ENCODE measurements at regions not wholly inside any gene's neighbourhood (a gene's known extent, or its start where the extent isn't known, plus 50 kb on each side); places are given as distances from the start of the nearest gene placed in this dataset.

- BruUV-seq (replicated peaks), result no TSS peak
- Histone ChIP-seq H3K4me1 (ENCODE audit: insufficient read depth, low read length, poor library complexity, severe bottlenecking) (peaks cover 12% of the 10 kb centered on the region), H3K36me3 (ENCODE audit: insufficient read depth, low read length) (no peaks in the 10 kb centered on the region; the same call in 1 of the 2 replicates), H3K9me3 (ENCODE audit: low read length) (peaks cover 8% of the 10 kb centered on the region; the same call in 1 of the 2 replicates), H3K79me2 (ENCODE audit: insufficient read depth, low read depth, low read length) (no peaks in the 10 kb centered on the region), H3K4me2 (ENCODE audit: low read length) (no peak overlapping the region), H4K20me1 (ENCODE audit: insufficient read depth, low read length) (no peaks in the 10 kb centered on the region), H2AFZ (ENCODE audit: low read length) (no peak overlapping the region), H3K9me2 (ENCODE audit: insufficient read depth, low read length) (no peaks in the 10 kb centered on the region), H3K4me3 (ENCODE audit: low read depth, low read length, poor library complexity, severe bottlenecking) (no peak overlapping the region), H3K27ac (ENCODE audit: low read depth, low read length, poor library complexity, severe bottlenecking) (no peak overlapping the region)
- DNase-seq (ENCODE audit: low spot score), result no peak
- TF ChIP-seq EZH2phosphoT487 (IDR thresholded peaks at IDR 0.05; ENCODE audit: borderline replicate concordance, low read depth, low read length), result no peak
- TF ChIP-seq CTCF (conservative IDR thresholded peaks at IDR 0.05; ENCODE audit: low read length), result no peak
- ChIA-PET CTCF (ENCODE audit: unreplicated experiment) (no interaction called here), POLR2A (no interaction called here)
- intact Hi-C loops (cut with micrococcal nuclease; ENCODE audit: unreplicated experiment), result no loop called here
Measured at GRCh38 chr2:111634995-111635538, 248.9 kb downstream of the ANAPC1 start.

GRCh38 chr2:111636905-111637304 is 247.1 kb downstream of the ANAPC1 start:
- ChIA-PET POLR2A (interaction anchor here (1.8 kb wide), 1 partner anchor 10 kb away, joined by 5 read pairs; no protein-coding TSS in a partner anchor), CTCF (ENCODE audit: unreplicated experiment) (no interaction called here)
- no peak for DNase-seq (ENCODE audit: low spot score)
- Histone ChIP-seq H3K4me1 (ENCODE audit: insufficient read depth, low read length, poor library complexity, severe bottlenecking) (peaks cover 12% of the 10 kb centered on the region), H3K79me2 (ENCODE audit: insufficient read depth, low read depth, low read length) (no peaks in the 10 kb centered on the region), H3K9me2 (ENCODE audit: insufficient read depth, low read length) (no peaks in the 10 kb centered on the region), H3K9me3 (ENCODE audit: low read length) (no peaks in the 10 kb centered on the region), H3K27ac (ENCODE audit: low read depth, low read length, poor library complexity, severe bottlenecking) (no peak overlapping the region), H3K36me3 (ENCODE audit: insufficient read depth, low read length) (no peaks in the 10 kb centered on the region), H4K20me1 (ENCODE audit: insufficient read depth, low read length) (no peaks in the 10 kb centered on the region), H2AFZ (ENCODE audit: low read length) (no peak overlapping the region), H3K4me3 (ENCODE audit: low read depth, low read length, poor library complexity, severe bottlenecking) (no peak overlapping the region), H3K4me2 (ENCODE audit: low read length) (no peak overlapping the region)
- intact Hi-C loops (cut with micrococcal nuclease; ENCODE audit: unreplicated experiment), result no loop called here
- no peak for TF ChIP-seq EZH2phosphoT487 (IDR thresholded peaks at IDR 0.05; ENCODE audit: borderline replicate concordance, low read depth, low read length)
- no peak for TF ChIP-seq CTCF (conservative IDR thresholded peaks at IDR 0.05; ENCODE audit: low read length)
- no TSS peak for BruUV-seq (replicated peaks)

GRCh38 chr2:111638274-111638877 is 245.6 kb downstream of the ANAPC1 start:
- TF ChIP-seq CTCF (conservative IDR thresholded peaks at IDR 0.05; ENCODE audit: low read length), result no peak
- no peak for TF ChIP-seq EZH2phosphoT487 (IDR thresholded peaks at IDR 0.05; ENCODE audit: borderline replicate concordance, low read depth, low read length)
- Histone ChIP-seq H3K9me2 (ENCODE audit: insufficient read depth, low read length) (no peaks in the 10 kb centered on the region), H2AFZ (ENCODE audit: low read length) (no peak overlapping the region), H4K20me1 (ENCODE audit: insufficient read depth, low read length) (no peaks in the 10 kb centered on the region), H3K79me2 (ENCODE audit: insufficient read depth, low read depth, low read length) (no peaks in the 10 kb centered on the region), H3K9me3 (ENCODE audit: low read length) (no peaks in the 10 kb centered on the region), H3K36me3 (ENCODE audit: insufficient read depth, low read length) (no peaks in the 10 kb centered on the region), H3K4me3 (ENCODE audit: low read depth, low read length, poor library complexity, severe bottlenecking) (no peak overlapping the region), H3K4me1 (ENCODE audit: insufficient read depth, low read length, poor library complexity, severe bottlenecking) (peaks cover 11% of the 10 kb centered on the region), H3K4me2 (ENCODE audit: low read length) (no peak overlapping the region), H3K27ac (ENCODE audit: low read depth, low read length, poor library complexity, severe bottlenecking) (no peak overlapping the region)
- intact Hi-C loops (cut with micrococcal nuclease; ENCODE audit: unreplicated experiment), result no loop called here
- ChIA-PET POLR2A (interaction anchor here (1.8 kb wide), 1 partner anchor 8 kb away, joined by 5 read pairs; no protein-coding TSS in a partner anchor), CTCF (ENCODE audit: unreplicated experiment) (no interaction called here)
- no TSS peak for BruUV-seq (replicated peaks)
- no peak for DNase-seq (ENCODE audit: low spot score)
